Mucosa of stomach (tissue), 1 donor: ENCODE measurements at regions not wholly inside any gene's neighbourhood (a gene's known extent, or its start where the extent isn't known, plus 50 kb on each side); places are given as distances from the start of the nearest gene placed in this dataset.
"Not testable (repeated sequence)": the region's sequence is repeated elsewhere in the genome, so short reads cannot be mapped to it uniquely, and the experiment has no call there.

ENCODE experiments used
- H3K27me3 ChIP-seq: one replicate; pipeline ENCODE4 v1.7.0; 2013; ENCODE audit warnings: mild to moderate bottlenecking, low read length; ENCODE audit not compliant: control insufficient read depth, insufficient read depth
- H3K36me3 ChIP-seq: one replicate; pipeline ENCODE4 v1.7.0; 2013; ENCODE audit warnings: low read length; ENCODE audit not compliant: control insufficient read depth, insufficient read depth
- H3K4me1 ChIP-seq: one replicate; pipeline ENCODE4 v1.7.0; 2013; ENCODE audit warnings: mild to moderate bottlenecking, low read length; ENCODE audit not compliant: control insufficient read depth, insufficient read depth
- H3K4me3 ChIP-seq: one replicate; pipeline ENCODE4 v1.7.0; 2013; ENCODE audit warnings: low read length
- H3K9ac ChIP-seq: one replicate; pipeline ENCODE4 v1.7.0; 2013; ENCODE audit warnings: mild to moderate bottlenecking, low read length, moderate library complexity
- H3K9me3 ChIP-seq: one replicate; pipeline ENCODE4 v1.7.0; 2013; ENCODE audit warnings: mild to moderate bottlenecking, low read length, moderate library complexity; ENCODE audit not compliant: control insufficient read depth
- donor health status: Pancreatic carcinoma.

GRCh38 chr10:47675577-47675976 is 87.8 kb downstream of the SYT15B start:
- not testable (repeated sequence) for H3K9me3 ChIP-seq, H3K36me3 ChIP-seq, H3K27me3 ChIP-seq, H3K4me1 ChIP-seq, H3K4me3 ChIP-seq, H3K9ac ChIP-seq

- H3K9me3 ChIP-seq, H3K36me3 ChIP-seq, H3K27me3 ChIP-seq, H3K4me1 ChIP-seq, H3K9ac ChIP-seq, H3K4me3 ChIP-seq: not testable (repeated sequence)
These were observed 90.3 kb downstream of the SYT15B start for GRCh38 chr10:47673128-47673527.

- not testable (repeated sequence) for H3K9me3 ChIP-seq, H3K27me3 ChIP-seq, H3K9ac ChIP-seq, H3K4me3 ChIP-seq, H3K36me3 ChIP-seq, H3K4me1 ChIP-seq
These were observed 92.5 kb downstream of the SYT15B start for GRCh38 chr10:47670857-47671256.

GRCh38 chr10:47661955-47662577 is 101.3 kb downstream of the SYT15B start:
- H3K9me3 ChIP-seq, H3K27me3 ChIP-seq, H3K4me3 ChIP-seq, H3K4me1 ChIP-seq, H3K9ac ChIP-seq, H3K36me3 ChIP-seq: not testable (repeated sequence)

- H3K4me1 ChIP-seq, H3K4me3 ChIP-seq, H3K9me3 ChIP-seq, H3K36me3 ChIP-seq, H3K9ac ChIP-seq, H3K27me3 ChIP-seq: not testable (repeated sequence)
These were observed 106.7 kb downstream of the SYT15B start for GRCh38 chr10:47656732-47657131.

- not testable (repeated sequence) for H3K4me1 ChIP-seq, H3K36me3 ChIP-seq, H3K9ac ChIP-seq, H3K4me3 ChIP-seq, H3K27me3 ChIP-seq, H3K9me3 ChIP-seq
These were observed 109.2 kb downstream of the SYT15B start for GRCh38 chr10:47654161-47654560.

- not testable (repeated sequence) for H3K36me3 ChIP-seq, H3K9ac ChIP-seq, H3K4me3 ChIP-seq, H3K27me3 ChIP-seq, H3K9me3 ChIP-seq, H3K4me1 ChIP-seq
These were observed 114.8 kb downstream of the SYT15B start for GRCh38 chr10:47648594-47648993.

GRCh38 chr10:47647523-47648101 is 115.8 kb downstream of the SYT15B start:
- not testable (repeated sequence) for H3K9me3 ChIP-seq, H3K4me1 ChIP-seq, H3K4me3 ChIP-seq, H3K36me3 ChIP-seq, H3K27me3 ChIP-seq, H3K9ac ChIP-seq

- not testable (repeated sequence) for H3K4me3 ChIP-seq, H3K27me3 ChIP-seq, H3K36me3 ChIP-seq, H3K9ac ChIP-seq, H3K4me1 ChIP-seq, H3K9me3 ChIP-seq
These were observed 116.6 kb downstream of the SYT15B start for GRCh38 chr10:47646686-47647273.

GRCh38 chr10:47626975-47627374 is 103.5 kb upstream of the AGAP9 start:
- H3K36me3 ChIP-seq, H3K4me1 ChIP-seq, H3K27me3 ChIP-seq, H3K9me3 ChIP-seq, H3K4me3 ChIP-seq, H3K9ac ChIP-seq: not testable (repeated sequence)

- not testable (repeated sequence) for H3K27me3 ChIP-seq, H3K36me3 ChIP-seq, H3K4me1 ChIP-seq, H3K9ac ChIP-seq, H3K9me3 ChIP-seq, H3K4me3 ChIP-seq
These were observed 99.3 kb upstream of the AGAP9 start for GRCh38 chr10:47622719-47623118.

- H3K4me3 ChIP-seq, H3K27me3 ChIP-seq, H3K36me3 ChIP-seq, H3K4me1 ChIP-seq, H3K9me3 ChIP-seq, H3K9ac ChIP-seq: not testable (repeated sequence)
These were observed 96.0 kb upstream of the AGAP9 start for GRCh38 chr10:47619300-47620012.
